Mesenchymal stem cell (in vitro differentiated cells and primary cell): ENCODE measurements at regions not wholly inside any gene's neighbourhood (a gene's known extent, or its start where the extent isn't known, plus 50 kb on each side); places are given as distances from the start of the nearest gene placed in this dataset.
"Not testable (repeated sequence)": the region's sequence is repeated elsewhere in the genome, so short reads cannot be mapped to it uniquely, and the experiment has no call there.

Experiments
- DNase-seq: peaks from one replicate; pipeline ENCODE4 v3.0.0-alpha.2; 2013
- H2AFZ ChIP-seq: one replicate; pipeline ENCODE4 v1.6.1; 2013; ENCODE audit warnings: low read depth, mild to moderate bottlenecking, control low read depth, inconsistent platforms, low read length, moderate library complexity
- H2AK5ac ChIP-seq: 2 replicates; pipeline ENCODE4 v1.6.1; 2013; ENCODE audit warnings: low read length, moderate library complexity, mild to moderate bottlenecking, inconsistent platforms; ENCODE audit not compliant: severe bottlenecking
- H2BK120ac ChIP-seq: one replicate; pipeline ENCODE4 v1.6.1; 2013; ENCODE audit warnings: low read depth, mild to moderate bottlenecking, inconsistent platforms, low read length, moderate library complexity
- H2BK12ac ChIP-seq, 2 experiments: one replicate each; pipeline ENCODE4 v1.6.1; 2013; ENCODE audit warnings: inconsistent platforms in 2 of 2, low read length in 2 of 2, mild to moderate bottlenecking in 2 of 2, moderate library complexity in 2 of 2, control low read depth in 1 of 2
- H2BK15ac ChIP-seq: one replicate; pipeline ENCODE4 v1.6.1; 2013; ENCODE audit warnings: mild to moderate bottlenecking, low read depth, inconsistent platforms; ENCODE audit not compliant: poor library complexity, severe bottlenecking
- H2BK5ac ChIP-seq: 2 replicates; pipeline ENCODE4 v1.6.1; 2013; ENCODE audit warnings: low read depth, mild to moderate bottlenecking, low read length, control low read depth, inconsistent platforms; ENCODE audit not compliant: poor library complexity, severe bottlenecking
- H3K14ac ChIP-seq, 2 experiments: one replicate each; pipeline ENCODE4 v1.6.1; 2013; ENCODE audit warnings: inconsistent platforms in 2 of 2, low read length in 2 of 2, control low read depth in 1 of 2, mild to moderate bottlenecking in 1 of 2, moderate library complexity in 1 of 2
- H3K18ac ChIP-seq, 2 experiments: one replicate each; pipeline ENCODE4 v1.6.1; 2013; ENCODE audit warnings: inconsistent platforms in 2 of 2, low read length in 2 of 2, control low read depth in 1 of 2, low read depth in 1 of 2, mild to moderate bottlenecking in 1 of 2
- H3K23ac ChIP-seq, 2 experiments: one replicate each; pipeline ENCODE4 v1.6.1; 2013; ENCODE audit warnings: inconsistent platforms in 2 of 2, low read length in 2 of 2, mild to moderate bottlenecking in 2 of 2, moderate library complexity in 2 of 2, control low read depth in 1 of 2
- H3K27ac ChIP-seq: 2 replicates; pipeline ENCODE4 v1.5.1; 2013; ENCODE audit warnings: mild to moderate bottlenecking, moderate library complexity, low read length, control low read depth, inconsistent platforms; ENCODE audit not compliant: poor library complexity, severe bottlenecking
- H3K27me3 ChIP-seq, 2 experiments: 2 replicates each; pipeline versions ENCODE4 v1.6.1 to v1.7.0; 2013; ENCODE audit warnings: low read length in 2 of 2, mild to moderate bottlenecking in 2 of 2, moderate library complexity in 2 of 2, control low read depth in 1 of 2, inconsistent platforms in 1 of 2; ENCODE audit not compliant: control insufficient read depth in 1 of 2, insufficient read depth in 1 of 2
- H3K36me3 ChIP-seq, 2 experiments: 2 replicates each; pipeline versions ENCODE4 v1.6.1 to v1.7.0; 2013; ENCODE audit warnings: low read length in 2 of 2, control low read depth in 1 of 2, inconsistent platforms in 1 of 2, low read depth in 1 of 2, mild to moderate bottlenecking in 1 of 2; ENCODE audit not compliant: insufficient read depth in 2 of 2, control insufficient read depth in 1 of 2
- H3K4ac ChIP-seq, 2 experiments: one replicate each; pipeline ENCODE4 v1.6.1; 2013; ENCODE audit warnings: inconsistent platforms in 2 of 2, low read length in 2 of 2, mild to moderate bottlenecking in 2 of 2, moderate library complexity in 2 of 2, control low read depth in 1 of 2, low read depth in 1 of 2
- H3K4me1 ChIP-seq: 2 replicates; pipeline ENCODE4 v1.6.1; 2013; ENCODE audit warnings: low read depth, low read length, control low read depth; ENCODE audit not compliant: control insufficient read depth, insufficient read depth
- H3K4me2 ChIP-seq: 2 replicates; pipeline ENCODE4 v1.6.1; 2013; ENCODE audit warnings: low read length, mild to moderate bottlenecking, inconsistent platforms; ENCODE audit not compliant: poor library complexity, severe bottlenecking
- H3K4me3 ChIP-seq, 2 experiments: 2 replicates each; pipeline versions ENCODE4 v1.5.1 to v1.7.0; 2013; ENCODE audit warnings: low read length in 2 of 2, mild to moderate bottlenecking in 2 of 2, control low read depth in 1 of 2, low read depth in 1 of 2; ENCODE audit not compliant: insufficient read depth in 1 of 2
- H3K79me1 ChIP-seq: replicated peaks from 2 replicates; pipeline ENCODE4 v1.6.1; 2013; ENCODE audit warnings: mild to moderate bottlenecking, control low read depth, low read length, inconsistent platforms; ENCODE audit not compliant: poor library complexity, severe bottlenecking
- H3K9ac ChIP-seq: 2 replicates; pipeline ENCODE4 v1.7.0; 2013; ENCODE audit warnings: mild to moderate bottlenecking, low read length, moderate library complexity
- H3K9me3 ChIP-seq: 2 replicates; pipeline ENCODE4 v1.7.0; 2013; ENCODE audit warnings: mild to moderate bottlenecking, low read length; ENCODE audit not compliant: control insufficient read depth
- H4K8ac ChIP-seq: one replicate; pipeline ENCODE4 v1.6.1; 2013; ENCODE audit warnings: inconsistent platforms, mild to moderate bottlenecking, low read length, moderate library complexity
- H4K91ac ChIP-seq: one replicate; pipeline ENCODE4 v1.6.1; 2013; ENCODE audit warnings: mild to moderate bottlenecking, low read length, inconsistent platforms
- WGBS: methylation state at CpG from one replicate; pipeline ENCODE4 v1.1.7; 2013; ENCODE audit warnings: mixed read lengths; 5-methylcytosine and 5-hydroxymethylcytosine counted together

DNA sequence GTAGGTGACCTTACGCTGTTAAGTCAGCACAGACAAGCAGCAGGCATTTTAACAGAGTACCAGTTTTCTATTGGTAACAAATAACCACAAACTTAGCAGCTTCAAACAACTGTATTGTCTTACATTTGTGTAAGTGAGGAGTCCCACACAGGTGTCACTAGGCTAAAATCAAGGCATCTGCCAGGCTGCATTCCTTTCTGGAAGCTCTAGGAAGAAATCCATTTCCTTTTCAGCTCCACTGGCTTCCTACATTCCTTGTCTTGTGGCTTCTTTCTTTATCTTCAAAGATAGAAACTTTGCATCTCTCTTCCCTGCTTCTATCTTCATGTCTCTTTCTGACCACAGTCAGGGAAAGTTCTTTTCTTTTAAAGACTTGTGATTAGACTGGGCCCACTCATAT is 139.9 kb downstream of the TMEM144 start:
- Histone ChIP-seq H3K18ac (no peak overlapping the region), H3K27ac (no peak overlapping the region), H3K79me1 (no peaks in the 10 kb centered on the region), H2BK120ac (no peak overlapping the region), H2BK15ac (no peak overlapping the region), H3K36me3 (no peaks in the 10 kb centered on the region), H2AFZ (no peak overlapping the region), H3K9me3 (no peaks in the 10 kb centered on the region), H2AK5ac (no peak overlapping the region), H3K27me3 (no peaks in the 10 kb centered on the region), H3K4me1 (no peaks in the 10 kb centered on the region), H4K8ac (no peak overlapping the region), H3K9ac (no peak overlapping the region), H4K91ac (no peak overlapping the region), H3K23ac (no peak overlapping the region), H3K4me2 (no peak overlapping the region), H3K14ac (no peak overlapping the region), H2BK12ac (no peak overlapping the region), H3K4me3 (no peak overlapping the region), H2BK5ac (no peak overlapping the region), H3K4ac (no peak overlapping the region)
- DNase-seq: no peak
- no CpG with 5 or more reads among the region's 1 CpG for WGBS

DNA sequence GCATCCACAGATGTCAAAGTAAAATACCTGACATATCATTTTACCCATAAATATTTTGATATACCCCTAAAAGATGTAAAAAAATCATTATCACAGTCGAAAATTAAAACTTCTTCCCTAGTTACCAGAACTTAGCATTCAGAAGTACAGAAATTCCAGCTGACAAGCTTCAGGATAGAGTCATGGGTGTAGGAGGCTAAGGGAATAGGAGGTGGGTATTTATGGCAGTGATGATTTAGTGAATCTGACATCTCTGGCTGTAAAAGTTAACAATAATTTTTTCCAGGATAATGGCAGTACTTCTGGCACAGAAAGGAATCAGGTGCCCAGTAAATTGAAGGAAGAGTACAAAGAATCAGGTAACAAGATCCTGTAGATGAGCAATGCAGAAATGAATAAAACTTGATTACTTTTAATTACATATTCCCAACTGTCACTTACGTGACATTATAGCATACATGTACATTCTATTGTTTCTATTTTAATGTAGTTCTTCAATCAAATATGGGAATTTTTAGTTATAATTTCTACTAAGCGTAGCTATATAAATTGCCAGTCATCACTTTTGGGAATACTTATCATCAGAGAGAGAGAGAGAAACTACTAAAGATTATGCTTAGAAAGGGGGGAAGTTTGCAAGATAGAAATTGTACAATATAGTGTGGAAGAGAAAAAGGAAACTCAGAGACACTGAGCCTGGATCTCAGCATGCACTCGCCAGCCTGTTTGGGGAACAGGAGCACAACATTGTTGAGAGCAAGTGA is 143.4 kb downstream of the TMEM144 start:
- no peak overlapping the region for H3K23ac ChIP-seq
- H3K4me2 ChIP-seq: no peak overlapping the region
- no peak for DNase-seq
- H3K27me3 ChIP-seq: no peaks in the 10 kb centered on the region
- H2BK5ac ChIP-seq: no peak overlapping the region
- H3K4me3 ChIP-seq: no peak overlapping the region
- WGBS: 100% methylated on average over 1 of the region's 4 CpGs
- H3K36me3 ChIP-seq: no peaks in the 10 kb centered on the region
- no peak overlapping the region for H2BK15ac ChIP-seq
- H3K9me3 ChIP-seq: peaks cover 4% of the 10 kb centered on the region
- no peak overlapping the region for H3K4ac ChIP-seq
- H3K14ac ChIP-seq: no peak overlapping the region
- no peak overlapping the region for H2BK12ac ChIP-seq
- no peak overlapping the region for H3K18ac ChIP-seq
- H3K4me1 ChIP-seq: no peaks in the 10 kb centered on the region
- no peak overlapping the region for H3K27ac ChIP-seq
- H4K8ac ChIP-seq: no peak overlapping the region
- H3K79me1 ChIP-seq: no peaks in the 10 kb centered on the region
- no peak overlapping the region for H2AFZ ChIP-seq
- no peak overlapping the region for H3K9ac ChIP-seq
- no peak overlapping the region for H2BK120ac ChIP-seq
- no peak overlapping the region for H4K91ac ChIP-seq
- H2AK5ac ChIP-seq: no peak overlapping the region

DNA sequence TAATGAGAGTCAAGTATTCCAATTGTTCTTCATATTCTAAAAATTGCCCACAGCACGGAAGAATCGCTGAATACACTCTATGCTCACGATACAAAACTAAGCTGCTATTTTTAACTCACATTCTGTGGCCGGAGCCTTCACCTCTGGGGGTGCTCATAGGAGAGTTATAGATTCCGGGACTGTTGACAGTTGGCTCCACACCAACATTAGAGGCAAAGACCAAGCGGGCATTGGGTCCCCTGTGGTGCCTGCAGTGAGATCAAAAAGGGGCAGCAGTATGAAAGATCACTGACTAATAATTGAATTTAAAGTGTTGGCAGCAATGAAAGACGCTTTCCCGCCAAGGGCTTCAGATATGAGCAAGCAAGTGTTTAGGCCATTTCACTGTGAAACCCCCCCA is 146.0 kb downstream of the TMEM144 start:
- Histone ChIP-seq H3K23ac (no peak overlapping the region), H3K4me1 (no peaks in the 10 kb centered on the region), H2AK5ac (no peak overlapping the region), H2AFZ (no peak overlapping the region), H3K79me1 (no peaks in the 10 kb centered on the region), H3K27me3 (no peaks in the 10 kb centered on the region), H2BK12ac (no peak overlapping the region), H4K8ac (no peak overlapping the region), H3K18ac (no peak overlapping the region), H3K4me3 (no peak overlapping the region), H3K9ac (no peak overlapping the region), H2BK120ac (no peak overlapping the region), H3K4ac (no peak overlapping the region), H3K9me3 (peaks cover 4% of the 10 kb centered on the region), H2BK5ac (no peak overlapping the region), H3K27ac (no peak overlapping the region), H3K4me2 (no peak overlapping the region), H3K36me3 (no peaks in the 10 kb centered on the region), H3K14ac (no peak overlapping the region), H2BK15ac (no peak overlapping the region), H4K91ac (no peak overlapping the region)
- 85% methylated on average over 7 of the region's 8 CpGs for WGBS
- no peak for DNase-seq

DNA sequence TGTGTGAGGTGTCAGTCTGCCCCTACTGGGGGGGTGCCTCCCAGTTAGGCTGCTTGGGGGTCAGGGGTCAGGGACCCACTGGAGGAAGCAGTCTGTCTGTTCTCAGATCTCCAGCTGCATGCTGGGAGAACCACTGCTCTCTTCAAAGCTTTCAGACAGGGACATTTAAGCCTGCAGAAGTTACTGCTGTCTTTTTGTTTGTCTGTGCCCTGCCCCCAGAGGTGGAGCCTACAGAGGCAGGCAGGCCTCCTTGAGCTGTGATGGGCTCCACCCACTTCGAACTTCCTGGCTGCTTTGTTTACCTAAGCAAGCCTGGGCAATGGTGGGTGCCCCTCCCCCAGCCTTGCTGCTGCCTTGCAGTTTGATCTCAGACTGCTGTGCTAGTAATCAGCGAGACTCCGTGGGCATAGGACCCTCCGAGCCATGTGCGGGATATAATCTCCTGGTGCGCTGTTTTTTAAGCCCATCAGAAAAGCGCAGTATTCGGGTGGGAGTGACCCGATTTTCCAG is 153.7 kb upstream of the RXFP1 start:
- not testable (repeated sequence) for H2AFZ ChIP-seq, H3K9me3 ChIP-seq, H2AK5ac ChIP-seq, H3K14ac ChIP-seq, H3K18ac ChIP-seq, H4K8ac ChIP-seq, H3K9ac ChIP-seq, H3K4me1 ChIP-seq, H3K27me3 ChIP-seq, H2BK120ac ChIP-seq, H3K27ac ChIP-seq, H3K79me1 ChIP-seq, H2BK12ac ChIP-seq, DNase-seq, H3K4me3 ChIP-seq, H3K23ac ChIP-seq, H3K4ac ChIP-seq, H2BK5ac ChIP-seq, H2BK15ac ChIP-seq, H3K4me2 ChIP-seq, H3K36me3 ChIP-seq, H4K91ac ChIP-seq
- 83% methylated on average over 9 of the region's 9 CpGs for WGBS
